ENCODE measurements at regions not wholly inside any gene's neighbourhood (a gene's known extent, or its start where the extent isn't known, plus 50 kb on each side); places are given as distances from the start of the nearest gene placed in this dataset.

GRCh38 chr22:22431271-22432220 is 77.0 kb downstream of the ZNF280B start:
- Histone ChIP-seq H3K27ac (no peak overlapping the region), H3K4me3 (no peak overlapping the region), H3K4me1 (no peaks in the 10 kb centered on the region), H3K36me3 (no peaks in the 10 kb centered on the region), H3K9me3 (no peaks in the 10 kb centered on the region), H3K27me3 (peaks cover 0 to 29% (median 10%) of the 10 kb centered on the region in 3 donors)
- intact Hi-C loops (cut with DNase I; ENCODE audit: low total_unique reads): no loop called here
- DNase-seq (peak in 1 of 2 donors; percentile 14), ATAC-seq (peak; percentile 39 to 44)
- in situ Hi-C loops (cut with MboI; ENCODE audit: low sequenced_read_pairs in 4 of 4): no loop called here
- TF ChIP-seq CTCF (IDR thresholded peaks at IDR 0.05 in 4 of 5, conservative IDR thresholded peaks at IDR 0.05 in 1 of 5) (peak in 4 of 5 experiments; percentile 17 to 55 (median 36)), POLR2A (IDR thresholded peaks at IDR 0.05) (no peak)

GRCh38 chr22:22432479-22432878 is 76.1 kb downstream of the ZNF280B start:
- H3K27ac ChIP-seq: no peak overlapping the region
- no peak for ATAC-seq
- H3K36me3 ChIP-seq: no peaks in the 10 kb centered on the region
- H3K4me3 ChIP-seq: no peak overlapping the region
- TF ChIP-seq POLR2A (IDR thresholded peaks at IDR 0.05): no peak
- TF ChIP-seq CTCF (IDR thresholded peaks at IDR 0.05 in 4 of 5, conservative IDR thresholded peaks at IDR 0.05 in 1 of 5): no peak
- in situ Hi-C loops (cut with MboI; ENCODE audit: low sequenced_read_pairs in 4 of 4) (no loop called here), intact Hi-C loops (cut with DNase I; ENCODE audit: low total_unique reads) (no loop called here)
- no peaks in the 10 kb centered on the region for H3K9me3 ChIP-seq
- no peaks in the 10 kb centered on the region for H3K4me1 ChIP-seq
- peaks cover 0 to 25% (median 3%) of the 10 kb centered on the region in 3 donors for H3K27me3 ChIP-seq
- no peak for DNase-seq

- H3K36me3 ChIP-seq: no peaks in the 10 kb centered on the region
These were observed 75.6 kb downstream of the ZNF280B start for GRCh38 chr22:22432937-22433336.

GRCh38 chr22:22433770-22434169 is 74.8 kb downstream of the ZNF280B start:
- in situ Hi-C loops (cut with MboI; ENCODE audit: low sequenced_read_pairs in 4 of 4) (no loop called here), intact Hi-C loops (cut with DNase I; ENCODE audit: low total_unique reads) (no loop called here)
- peaks cover 0 to 15% (median 0%) of the 10 kb centered on the region in 3 donors for H3K27me3 ChIP-seq
- no peaks in the 10 kb centered on the region for H3K9me3 ChIP-seq
- ATAC-seq (no peak), DNase-seq (no peak)
- no peak overlapping the region for H3K27ac ChIP-seq
- no peaks in the 10 kb centered on the region for H3K36me3 ChIP-seq
- TF ChIP-seq POLR2A (IDR thresholded peaks at IDR 0.05) (no peak), CTCF (IDR thresholded peaks at IDR 0.05 in 4 of 5, conservative IDR thresholded peaks at IDR 0.05 in 1 of 5) (no peak)
- H3K4me3 ChIP-seq: no peak overlapping the region
- no peaks in the 10 kb centered on the region for H3K4me1 ChIP-seq

More at GRCh38 chr22:22432937-22433336, 75.6 kb downstream of the ZNF280B start:
- Histone ChIP-seq H3K27me3 (peaks cover 0 to 20% (median 0%) of the 10 kb centered on the region in 3 donors), H3K4me3 (no peak overlapping the region), H3K27ac (no peak overlapping the region), H3K4me1 (no peaks in the 10 kb centered on the region), H3K9me3 (no peaks in the 10 kb centered on the region)
- in situ Hi-C loops (cut with MboI; ENCODE audit: low sequenced_read_pairs in 4 of 4) (no loop called here), intact Hi-C loops (cut with DNase I; ENCODE audit: low total_unique reads) (no loop called here)
- TF ChIP-seq CTCF (IDR thresholded peaks at IDR 0.05 in 4 of 5, conservative IDR thresholded peaks at IDR 0.05 in 1 of 5): no peak
- no peak for TF ChIP-seq POLR2A (IDR thresholded peaks at IDR 0.05)
- ATAC-seq (no peak), DNase-seq (no peak)

Data from gastrocnemius medialis (tissue), 4 donors.